HepG2 (cell line): ENCODE measurements at regions not wholly inside any gene's neighbourhood (a gene's known extent, or its start where the extent isn't known, plus 50 kb on each side); places are given as distances from the start of the nearest gene placed in this dataset.

Experiments
- ATAC-seq: fragments of 200-7000 bp; cut with Tn5 transposase; 3 replicates; pipeline ENCODE4 v1.9.1; 2020; ENCODE audit warnings: mild to moderate bottlenecking, moderate library complexity
- BruUV-seq: library from RNA; stranded (reverse); fragments of 400-500 nt; replicated peaks from 2 replicates; lab custom pipeline; 2021; lab: Mats Ljungman, UMichigan
- CTCF ChIA-PET: fragments of 300-600 bp; formaldehyde crosslinking; extraction: SDS; loops from one replicate; lab custom pipeline; 2021; ENCODE audit warnings: low total read pairs, inconsistent platforms, low intra/inter-chr PET ratio; lab: Yijun Ruan, JAX
- POLR2A ChIA-PET: fragments of 350-600 bp; sonication (Branson Sonifier 250); formaldehyde crosslinking; loops from one replicate; lab custom pipeline; 2020; ENCODE audit warnings: antibody characterized with exemption, inconsistent platforms; lab: Yijun Ruan, JAX
- DNase-seq: peaks from one replicate; pipeline ENCODE4 v3.0.0-alpha.2; 2015; ENCODE audit warnings: low spot score
- FAIRE-seq: peaks from 3 replicates; lab custom pipeline; 2011; peaks lifted over from hg19 to GRCh38; lab: Jason Lieb, UNC
- H2AFZ ChIP-seq: one replicate; pipeline ENCODE4 v1.6.1; 2011; ENCODE audit warnings: low read length, inconsistent platforms
- H3K27ac ChIP-seq: fragments of 300-600 bp; 3 replicates; pipeline ENCODE4 v1.8.0; 2011; ENCODE audit warnings: mixed run types, mild to moderate bottlenecking, mixed read lengths, low read length, inconsistent platforms; ENCODE audit not compliant: insufficient read depth; ENCODE audit errors: extremely low read length
- H3K27me3 ChIP-seq, 2 experiments: fragments of 200-600 bp in 1 of 2; 2 replicates in 1 of 2; 3 replicates in 1 of 2; pipeline versions ENCODE4 v1.6.0 to v1.8.0; 2011; ENCODE audit warnings: low read length in 2 of 2, mild to moderate bottlenecking in 2 of 2, moderate library complexity in 2 of 2, inconsistent platforms in 1 of 2; ENCODE audit not compliant: insufficient read depth in 2 of 2, control insufficient read depth in 1 of 2
- H3K36me3 ChIP-seq, 2 experiments: fragments of 200-600 bp in 1 of 2; replicated peaks in 1 of 2; 2 replicates in 1 of 2; 3 replicates in 1 of 2; pipeline versions ENCODE4 v1.5.1 to v1.8.0; 2011; ENCODE audit warnings: low read length in 2 of 2, inconsistent platforms in 1 of 2; ENCODE audit not compliant: insufficient read depth in 2 of 2, control insufficient read depth in 1 of 2
- H3K4me1 ChIP-seq: 2 replicates; pipeline ENCODE4 v1.5.1; 2012; ENCODE audit warnings: low read length, inconsistent platforms; ENCODE audit not compliant: insufficient read depth
- H3K4me2 ChIP-seq: 2 replicates; pipeline ENCODE4 v1.6.0; 2011; ENCODE audit warnings: low read depth, low read length, inconsistent platforms
- H3K4me3 ChIP-seq, 3 experiments: fragments of 200-600 bp in 1 of 3; sonication (generic), shearing (Covaris generic) in 1 of 3; replicated peaks in 1 of 3; 2 replicates each; pipeline ENCODE4 v1.5.1; 2011 to 2016; ENCODE audit warnings: low read length in 3 of 3, inconsistent platforms in 2 of 3, low read depth in 2 of 3, mild to moderate bottlenecking in 2 of 3, control low read depth in 1 of 3, mixed read lengths in 1 of 3; ENCODE audit not compliant: insufficient read depth in 1 of 3
- H3K79me2 ChIP-seq: one replicate; pipeline ENCODE4 v1.6.1; 2011; ENCODE audit warnings: low read length, inconsistent platforms; ENCODE audit not compliant: insufficient read depth
- H3K9ac ChIP-seq: 2 replicates; pipeline ENCODE4 v1.6.0; 2011; ENCODE audit warnings: mild to moderate bottlenecking, low read depth, low read length, inconsistent platforms; ENCODE audit not compliant: insufficient read depth
- H3K9me3 ChIP-seq: 2 replicates; pipeline ENCODE4 v1.5.1; 2012; ENCODE audit warnings: mild to moderate bottlenecking, low read length
- H4K20me1 ChIP-seq: 2 replicates; pipeline ENCODE4 v1.6.0; 2011; ENCODE audit warnings: inconsistent platforms, mild to moderate bottlenecking, low read length, moderate library complexity; ENCODE audit not compliant: insufficient read depth
- AKAP8 ChIP-seq: sonication (generic); formaldehyde crosslinking; IDR thresholded peaks from 2 replicates; pipeline ENCODE4 v1.5.1; 2020; ENCODE audit warnings: mild to moderate bottlenecking, missing genetic modification reagents
- MAFF ChIP-seq: IDR thresholded peaks from 2 replicates; pipeline ENCODE4 v1.6.1; 2011; ENCODE audit warnings: low read depth, low read length, improper control_type of control experiment
- MAFK ChIP-seq, 2 experiments: IDR thresholded peaks in 1 of 2; conservative IDR thresholded peaks in 1 of 2; 2 replicates each; pipeline ENCODE4 v1.6.1; 2011; ENCODE audit warnings: improper control_type of control experiment in 2 of 2, low read length in 2 of 2
- SRSF1 ChIP-seq: fragments of 200-400 bp; formaldehyde crosslinking; optimal IDR thresholded peaks from 2 replicates; pipeline ENCODE3; 2017; ENCODE audit warnings: mild to moderate bottlenecking, low read depth, low read length, moderate library complexity
- U2AF1 ChIP-seq: fragments of 200-400 bp; formaldehyde crosslinking; optimal IDR thresholded peaks from 2 replicates; pipeline ENCODE3; 2017; ENCODE audit warnings: mild to moderate bottlenecking, low read depth, low read length
- ZFP62 ChIP-seq: sonication (generic); formaldehyde crosslinking; IDR thresholded peaks from 2 replicates; pipeline ENCODE4 v1.4.0; 2020; ENCODE audit warnings: missing genetic modification reagents
- ZNF414 ChIP-seq: sonication (generic); formaldehyde crosslinking; IDR thresholded peaks from 2 replicates; pipeline ENCODE4 v1.5.0; 2020; ENCODE audit warnings: missing genetic modification reagents
- ZNF709 ChIP-seq: sonication (generic); formaldehyde crosslinking; IDR thresholded peaks from 2 replicates; pipeline ENCODE4 v1.5.0; 2020; ENCODE audit warnings: mild to moderate bottlenecking, missing genetic modification reagents
- WGBS: methylation state at CpG from one replicate; pipeline ENCODE4 v1.1.6; 2017; ENCODE audit warnings: low lambda C conversion rate; 5-methylcytosine and 5-hydroxymethylcytosine counted together
- in situ Hi-C: cut with HindIII; loops from 2 replicates; pipeline ENCODE4 v1.10.0; 2017; ENCODE audit warnings: low pct_unique_long_range_greater_than_20kb; ENCODE audit not compliant: extremely low pct_ligation_motif_present
- intact Hi-C: fragments of 100-400 bp; cut with micrococcal nuclease; formaldehyde crosslinking; loops from one replicate; pipeline ENCODE4 v1.10.0; 2022; ENCODE audit not compliant: unreplicated experiment

GRCh38 chr3:103698646-103699045 is 1263.8 kb downstream of the ZPLD1 start:
- Histone ChIP-seq H3K36me3 (no peaks in the 10 kb centered on the region), H3K9ac (no peak overlapping the region), H3K27ac (no peak overlapping the region)
- intact Hi-C loops: no loop called here
- POLR2A ChIA-PET: no interaction called here
- TF ChIP-seq SRSF1 (no peak), MAFF (peak; percentile 46), ZFP62 (no peak), AKAP8 (CRISPR knock-in tag) (no peak), ZNF414 (CRISPR knock-in tag) (no peak), U2AF1 (no peak), MAFK (conservative IDR thresholded peaks at IDR 0.05 in 1 of 2, IDR thresholded peaks at IDR 0.05 in 1 of 2; ENCODE audit: low read length in 2 of 2) (peak; percentile 16 to 57; a peak in 2 of 4 replicates)
- TF ChIP-seq, all 625 proteins: peak for 2
- no peaks in the 10 kb centered on the region for H3K4me1 ChIP-seq
- DNase-seq (no peak), FAIRE-seq (no peak), ATAC-seq (no peak)
- BruUV-seq: no TSS peak
- no peaks in the 10 kb centered on the region for H3K79me2 ChIP-seq
- no peaks in the 10 kb centered on the region for H3K9me3 ChIP-seq
- no peak overlapping the region for H2AFZ ChIP-seq
- H3K27me3 ChIP-seq: no peaks in the 10 kb centered on the region
- CTCF ChIA-PET: no interaction called here
- H4K20me1 ChIP-seq: no peaks in the 10 kb centered on the region
- 0% methylated on average over 1 of the region's 1 CpG for WGBS
- H3K4me2 ChIP-seq: no peak overlapping the region
- no peak overlapping the region for H3K4me3 ChIP-seq
- in situ Hi-C loops: no loop called here

GRCh38 chr3:103699228-103699627 is 1264.4 kb downstream of the ZPLD1 start:
- Histone ChIP-seq H3K79me2 (no peaks in the 10 kb centered on the region), H3K27me3 (no peaks in the 10 kb centered on the region), H3K4me2 (no peak overlapping the region), H3K9me3 (no peaks in the 10 kb centered on the region), H3K36me3 (no peaks in the 10 kb centered on the region), H3K27ac (no peak overlapping the region), H3K9ac (no peak overlapping the region), H3K4me1 (no peaks in the 10 kb centered on the region), H2AFZ (no peak overlapping the region), H4K20me1 (no peaks in the 10 kb centered on the region), H3K4me3 (no peak overlapping the region)
- no TSS peak for BruUV-seq
- DNase-seq (no peak), ATAC-seq (no peak), FAIRE-seq (no peak)
- TF ChIP-seq ZNF709 (no peak), MAFK (conservative IDR thresholded peaks at IDR 0.05 in 1 of 2, IDR thresholded peaks at IDR 0.05 in 1 of 2; ENCODE audit: low read length in 2 of 2) (0 out of 4 replicates have a peak, but pooled peaks of 1 of the 2 experiments have one; percentile 4)
- WGBS: 42% methylated on average over 3 of the region's 3 CpGs
- in situ Hi-C loops: no loop called here
- ChIA-PET POLR2A (no interaction called here), CTCF (no interaction called here)
- intact Hi-C loops: no loop called here
